H1 (cell line): ENCODE measurements at regions not wholly inside any gene's neighbourhood (a gene's known extent, or its start where the extent isn't known, plus 50 kb on each side); places are given as distances from the start of the nearest gene placed in this dataset.

ENCODE experiments used
- CTCF ChIA-PET: fragments of 300-600 bp; sonication (Branson Sonifier 250); formaldehyde crosslinking; loops from one replicate; lab custom pipeline; 2021; ENCODE audit not compliant: partially characterized antibody; lab: Charles Lee
- POLR2A ChIA-PET: fragments of 300-600 bp; sonication (Branson Sonifier 250); formaldehyde crosslinking; loops from one replicate; lab custom pipeline; 2021; ENCODE audit warnings: inconsistent platforms; ENCODE audit not compliant: partially characterized antibody; lab: Charles Lee
- DNase-seq, 2 experiments: peaks; one replicate each; pipeline versions ENCODE4 v3.0.0 to v3.0.0-alpha.2; 2010 to 2022; ENCODE audit warnings: low spot score in 2 of 2, low read depth in 1 of 2, mixed read lengths in 1 of 2
- FAIRE-seq: peaks from 2 replicates; lab custom pipeline; 2011; peaks lifted over from hg19 to GRCh38; lab: Jason Lieb, UNC
- H2AFZ ChIP-seq: 2 replicates; pipeline ENCODE4 v1.8.1; 2012; ENCODE audit warnings: low read length, inconsistent platforms
- H2AK5ac ChIP-seq: 2 replicates; pipeline ENCODE4 v1.6.1; 2013; ENCODE audit warnings: low read depth, low read length
- H2BK120ac ChIP-seq: replicated peaks from 2 replicates; pipeline ENCODE3; 2013; ENCODE audit warnings: low read depth, low read length, inconsistent platforms
- H2BK12ac ChIP-seq: 2 replicates; pipeline ENCODE4 v1.6.1; 2013; ENCODE audit warnings: low read depth, low read length
- H2BK15ac ChIP-seq: 2 replicates; pipeline ENCODE4 v1.6.1; 2013; ENCODE audit warnings: low read length
- H2BK20ac ChIP-seq: 2 replicates; pipeline ENCODE4 v1.6.1; 2013; ENCODE audit warnings: low read length
- H2BK5ac ChIP-seq: 2 replicates; pipeline ENCODE4 v1.6.1; 2013; ENCODE audit warnings: low read depth, low read length
- H3K14ac ChIP-seq: 2 replicates; pipeline ENCODE4 v1.6.1; 2013; ENCODE audit warnings: inconsistent platforms; ENCODE audit not compliant: insufficient read length
- H3K18ac ChIP-seq: 2 replicates; pipeline ENCODE4 v1.6.1; 2013; ENCODE audit warnings: low read length; ENCODE audit errors: extremely low read depth
- H3K23ac ChIP-seq: 2 replicates; pipeline ENCODE4 v1.6.1; 2013; ENCODE audit warnings: inconsistent platforms; ENCODE audit not compliant: insufficient read length
- H3K23me2 ChIP-seq: 2 replicates; pipeline ENCODE4 v1.6.1; 2013; ENCODE audit warnings: low read depth, low read length
- H3K27ac ChIP-seq: 2 replicates; pipeline ENCODE4 v1.6.1; 2011; ENCODE audit warnings: low read depth, low read length, inconsistent platforms
- H3K27me3 ChIP-seq, 4 experiments: replicated peaks in 1 of 4; 1 replicate in 1 of 4; 2 replicates in 3 of 4; pipeline versions ENCODE4 v1.6.1 to v1.8.1; 2011 to 2013; ENCODE audit warnings: low read length in 3 of 4, mild to moderate bottlenecking in 3 of 4, inconsistent platforms in 2 of 4, mixed read lengths in 2 of 4, moderate library complexity in 1 of 4; ENCODE audit not compliant: control insufficient read depth in 3 of 4, insufficient read depth in 3 of 4; ENCODE audit errors: extremely low read depth in 1 of 4
- H3K36me3 ChIP-seq, 4 experiments: 2 replicates each; pipeline versions ENCODE4 v1.6.1 to v1.8.1; 2011 to 2013; ENCODE audit warnings: mild to moderate bottlenecking in 4 of 4, low read length in 3 of 4, moderate library complexity in 2 of 4, control low read depth in 1 of 4, inconsistent platforms in 1 of 4; ENCODE audit not compliant: insufficient read depth in 4 of 4, control insufficient read depth in 2 of 4
- H3K4ac ChIP-seq: replicated peaks from 2 replicates; pipeline ENCODE3; 2013; ENCODE audit warnings: low read length, low read depth, mixed read lengths, inconsistent platforms; ENCODE audit not compliant: insufficient read length
- H3K4me1 ChIP-seq, 4 experiments: replicated peaks in 1 of 4; 1 replicate in 1 of 4; 2 replicates in 3 of 4; pipeline versions ENCODE4 v1.6.1 to v1.8.1; 2011 to 2013; ENCODE audit warnings: low read length in 3 of 4, inconsistent platforms in 2 of 4, mixed read lengths in 1 of 4; ENCODE audit not compliant: insufficient read depth in 4 of 4, control insufficient read depth in 3 of 4
- H3K4me2 ChIP-seq, 2 experiments: 2 replicates each; pipeline versions ENCODE4 v1.6.1 to v1.8.1; 2011 to 2013; ENCODE audit warnings: low read depth in 2 of 2, low read length in 2 of 2, control low read depth in 1 of 2, inconsistent platforms in 1 of 2, mild to moderate bottlenecking in 1 of 2; ENCODE audit not compliant: insufficient read depth in 1 of 2
- H3K4me3 ChIP-seq, 4 experiments: fragments of 200-600, 300-600 bp in 1 of 4; sonication (generic), shearing (Covaris generic), sonication (Bioruptor Twin) in 1 of 4; 2 replicates each; pipeline versions ENCODE4 v1.5.1 to v1.8.1; 2011 to 2016; ENCODE audit warnings: low read length in 4 of 4, low read depth in 3 of 4, control low read depth in 2 of 4, inconsistent platforms in 2 of 4, mild to moderate bottlenecking in 2 of 4, mixed read lengths in 1 of 4, moderate library complexity in 1 of 4; ENCODE audit not compliant: insufficient read depth in 2 of 4; ENCODE audit errors: extremely low read depth in 1 of 4
- H3K56ac ChIP-seq: replicated peaks from 2 replicates; pipeline ENCODE3; 2013; ENCODE audit warnings: low read depth, mild to moderate bottlenecking, mixed read lengths, low read length, inconsistent platforms; ENCODE audit not compliant: insufficient read length
- H3K79me1 ChIP-seq: 2 replicates; pipeline ENCODE4 v1.6.1; 2013; ENCODE audit warnings: low read depth, low read length, control low read depth
- H3K79me2 ChIP-seq, 2 experiments: 2 replicates each; pipeline versions ENCODE4 v1.6.1 to v1.8.1; 2012 to 2013; ENCODE audit warnings: low read length in 2 of 2, mild to moderate bottlenecking in 2 of 2, inconsistent platforms in 1 of 2; ENCODE audit not compliant: insufficient read depth in 2 of 2, control insufficient read depth in 1 of 2
- H3K9ac ChIP-seq, 4 experiments: replicated peaks in 1 of 4; 1 replicate in 1 of 4; 2 replicates in 3 of 4; pipeline versions ENCODE4 v1.6.1 to v1.8.1; 2011 to 2013; ENCODE audit warnings: low read depth in 3 of 4, low read length in 3 of 4, control low read depth in 2 of 4, mild to moderate bottlenecking in 2 of 4, moderate library complexity in 2 of 4, inconsistent platforms in 1 of 4; ENCODE audit errors: extremely low read depth in 1 of 4
- H3K9me3 ChIP-seq, 2 experiments: 2 replicates each; pipeline versions ENCODE4 v1.6.1 to v1.8.1; 2012 to 2013; ENCODE audit warnings: mild to moderate bottlenecking in 2 of 2, moderate library complexity in 2 of 2, control low read depth in 1 of 2, inconsistent platforms in 1 of 2, low read depth in 1 of 2, low read length in 1 of 2, mixed read lengths in 1 of 2; ENCODE audit not compliant: insufficient read depth in 2 of 2
- H4K20me1 ChIP-seq, 2 experiments: replicated peaks in 1 of 2; 2 replicates each; pipeline versions ENCODE3 to v1.8.1; 2011 to 2013; ENCODE audit warnings: inconsistent platforms in 2 of 2, low read length in 2 of 2, mild to moderate bottlenecking in 1 of 2; ENCODE audit not compliant: insufficient read depth in 2 of 2, control insufficient read depth in 1 of 2
- H4K5ac ChIP-seq: 2 replicates; pipeline ENCODE4 v1.6.1; 2013; ENCODE audit warnings: low read length, low read depth, mixed read lengths, inconsistent platforms; ENCODE audit not compliant: insufficient read length
- H4K8ac ChIP-seq: 2 replicates; pipeline ENCODE4 v1.8.0; 2013; ENCODE audit warnings: mild to moderate bottlenecking, moderate library complexity, low read length, inconsistent platforms; ENCODE audit not compliant: insufficient read depth; ENCODE audit errors: extremely low read depth
- H4K91ac ChIP-seq: replicated peaks from 2 replicates; pipeline ENCODE3; 2013; ENCODE audit warnings: low read length, mixed read lengths, inconsistent platforms; ENCODE audit not compliant: insufficient read length
- CBX8 ChIP-seq: fragments of 300-800, 300-1000 bp; sonication (generic); IDR thresholded peaks from 2 replicates; pipeline ENCODE4 v1.7.1; 2016; ENCODE audit warnings: low read depth, low read length, borderline replicate concordance
- HDAC2 ChIP-seq, 2 experiments: fragments of 300-600 bp in 1 of 2; sonication (generic) in 1 of 2; IDR thresholded peaks; 2 replicates each; pipeline ENCODE4 v1.6.1; 2011 to 2012; ENCODE audit warnings: low read depth in 2 of 2, low read length in 2 of 2, mild to moderate bottlenecking in 2 of 2, moderate library complexity in 2 of 2, borderline replicate concordance in 1 of 2, inconsistent platforms in 1 of 2
- RNF2 ChIP-seq: fragments of 200-900, 300-1000 bp; sonication (generic); IDR thresholded peaks from 2 replicates; pipeline ENCODE4 v1.7.1; 2016; ENCODE audit warnings: borderline replicate concordance, low read depth, mild to moderate bottlenecking, antibody characterized with exemption, low read length; ENCODE audit not compliant: poor library complexity, severe bottlenecking; ENCODE audit errors: missing control alignments
- RXRA ChIP-seq: IDR thresholded peaks from 2 replicates; pipeline ENCODE4 v1.6.1; 2011; ENCODE audit warnings: low read depth, mild to moderate bottlenecking, low read length, moderate library complexity; ENCODE audit not compliant: insufficient read depth
- TF ChIP-seq, protein P1 (sequence below), 3 experiments: IDR thresholded peaks; 1 replicate in 2 of 3; 2 replicates in 1 of 3; pipeline versions ENCODE4 v1.5.1 to v1.6.1; 2011; ENCODE audit warnings: low read length in 3 of 3, mild to moderate bottlenecking in 3 of 3, inconsistent platforms in 2 of 3, low read depth in 1 of 3, moderate library complexity in 1 of 3; ENCODE audit not compliant: insufficient read depth in 1 of 3; ENCODE audit errors: control extremely low read depth in 1 of 3

DNA sequence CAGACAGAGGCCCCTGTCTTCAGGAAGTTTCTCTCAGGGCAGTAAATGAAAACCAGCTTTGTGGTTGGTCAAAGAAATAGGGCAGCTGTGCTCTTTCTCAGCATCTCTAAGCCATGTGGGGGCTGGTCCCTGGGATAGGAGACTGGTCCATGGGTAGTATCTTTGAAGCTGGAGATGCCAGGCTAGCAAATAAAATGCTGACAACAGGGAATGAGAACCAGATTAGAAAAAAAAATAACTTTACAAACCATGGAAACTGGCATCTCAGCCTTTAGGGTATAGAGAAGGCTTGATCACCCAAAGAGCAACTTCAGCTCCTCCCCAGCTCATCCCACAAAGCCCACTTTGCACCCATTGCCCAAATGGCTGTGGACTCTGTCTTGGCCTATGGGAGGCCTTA is 138.1 kb downstream of the TTC32 start:
- CTCF ChIA-PET: interaction anchor here (0.7 to 2.3 kb wide), 4 partner anchors 8 to 241 kb away, joined by 3 to 11 read pairs (median 3); no protein-coding TSS in a partner anchor
- TF ChIP-seq RNF2: no peak
- no peak for TF ChIP-seq CBX8
- no peak for TF ChIP-seq HDAC2 (IDR thresholded peaks at IDR 0.05; ENCODE audit: borderline replicate concordance in 1 of 2, low read depth in 2 of 2, low read length in 2 of 2)
- TF ChIP-seq RXRA: no peak
- TF ChIP-seq, protein P1, sequence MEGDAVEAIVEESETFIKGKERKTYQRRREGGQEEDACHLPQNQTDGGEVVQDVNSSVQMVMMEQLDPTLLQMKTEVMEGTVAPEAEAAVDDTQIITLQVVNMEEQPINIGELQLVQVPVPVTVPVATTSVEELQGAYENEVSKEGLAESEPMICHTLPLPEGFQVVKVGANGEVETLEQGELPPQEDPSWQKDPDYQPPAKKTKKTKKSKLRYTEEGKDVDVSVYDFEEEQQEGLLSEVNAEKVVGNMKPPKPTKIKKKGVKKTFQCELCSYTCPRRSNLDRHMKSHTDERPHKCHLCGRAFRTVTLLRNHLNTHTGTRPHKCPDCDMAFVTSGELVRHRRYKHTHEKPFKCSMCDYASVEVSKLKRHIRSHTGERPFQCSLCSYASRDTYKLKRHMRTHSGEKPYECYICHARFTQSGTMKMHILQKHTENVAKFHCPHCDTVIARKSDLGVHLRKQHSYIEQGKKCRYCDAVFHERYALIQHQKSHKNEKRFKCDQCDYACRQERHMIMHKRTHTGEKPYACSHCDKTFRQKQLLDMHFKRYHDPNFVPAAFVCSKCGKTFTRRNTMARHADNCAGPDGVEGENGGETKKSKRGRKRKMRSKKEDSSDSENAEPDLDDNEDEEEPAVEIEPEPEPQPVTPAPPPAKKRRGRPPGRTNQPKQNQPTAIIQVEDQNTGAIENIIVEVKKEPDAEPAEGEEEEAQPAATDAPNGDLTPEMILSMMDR (IDR thresholded peaks at IDR 0.05; ENCODE audit: control extremely low read depth in 1 of 3, insufficient read depth in 1 of 3, low read depth in 1 of 3, low read length in 3 of 3): no peak

More for the DNA sequence above, 138.1 kb downstream of the TTC32 start:
- POLR2A ChIA-PET: interaction anchor here (1.4 kb wide), 1 partner anchor 11 kb away, joined by 3 read pairs; no protein-coding TSS in a partner anchor
- H2AK5ac ChIP-seq: no peak overlapping the region
- H3K4me1 ChIP-seq: no peaks in the 10 kb centered on the region
- H3K4me3 ChIP-seq: no peak overlapping the region
- no peak overlapping the region for H3K4ac ChIP-seq
- H2BK5ac ChIP-seq: no peak overlapping the region
- H4K91ac ChIP-seq: no peak overlapping the region
- no peaks in the 10 kb centered on the region for H3K27me3 ChIP-seq
- no peak overlapping the region for H3K23ac ChIP-seq
- H3K9ac ChIP-seq: no peak overlapping the region
- DNase-seq (no peak), FAIRE-seq (no peak)
- H3K56ac ChIP-seq: no peak overlapping the region
- H2BK12ac ChIP-seq: no peak overlapping the region
- H4K5ac ChIP-seq: no peak overlapping the region
- no peaks in the 10 kb centered on the region for H3K79me1 ChIP-seq
- H3K4me2 ChIP-seq: no peak overlapping the region
- no peaks in the 10 kb centered on the region for H4K20me1 ChIP-seq
- H3K23me2 ChIP-seq: no peaks in the 10 kb centered on the region
- H3K27ac ChIP-seq: no peak overlapping the region
- no peaks in the 10 kb centered on the region for H3K79me2 ChIP-seq
- no peaks in the 10 kb centered on the region; a peak in 2 of 8 replicates for H3K36me3 ChIP-seq
- no peak overlapping the region for H3K14ac ChIP-seq
- H2BK15ac ChIP-seq: no peak overlapping the region
- H2BK120ac ChIP-seq: no peak overlapping the region
- no peak overlapping the region for H3K18ac ChIP-seq
- H2BK20ac ChIP-seq: no peak overlapping the region
- no peaks in the 10 kb centered on the region for H3K9me3 ChIP-seq
- H4K8ac ChIP-seq: no peak overlapping the region
- H2AFZ ChIP-seq: no peak overlapping the region
